ENCODE measurements at regions not wholly inside any gene's neighbourhood (a gene's known extent, or its start where the extent isn't known, plus 50 kb on each side); places are given as distances from the start of the nearest gene placed in this dataset.

- H2BK15ac ChIP-seq (ENCODE audit: low read length) = no peak overlapping the region
- H3K14ac ChIP-seq (ENCODE audit: low read length) = no peak overlapping the region
- no peak overlapping the region for H2AK5ac ChIP-seq (ENCODE audit: low read depth, low read length)
- no CpG with 5 or more reads among the region's 5 CpGs for WGBS, 2 donors (ENCODE audit: extremely low coverage in 2 of 2, insufficient read length in 2 of 2, insufficient replicate concordance in 1 of 2)
- no peak overlapping the region for H3K4me2 ChIP-seq (ENCODE audit: insufficient read depth, low read length, poor library complexity, severe bottlenecking)
- no peak overlapping the region for H3K9ac ChIP-seq (ENCODE audit: low read depth, low read length, poor library complexity)
- H3K23ac ChIP-seq (ENCODE audit: low read depth, low read length, poor library complexity) = no peak overlapping the region
- no peaks in the 10 kb centered on the region for H3K27me3 ChIP-seq (ENCODE audit: control insufficient read depth in 3 of 3, insufficient read depth in 3 of 3, low read depth in 1 of 3, low read length in 3 of 3)
- no peak overlapping the region for H2AFZ ChIP-seq (ENCODE audit: low read length)
- no peak overlapping the region for H2BK120ac ChIP-seq (ENCODE audit: low read depth, low read length)
- no peak overlapping the region for H4K91ac ChIP-seq (ENCODE audit: low read depth, low read length, poor library complexity)
- H3K9me3 ChIP-seq (replicated peaks in 1 of 2; ENCODE audit: control insufficient read depth in 2 of 2, insufficient read depth in 1 of 2, low read depth in 1 of 2, low read length in 2 of 2) = no peaks in the 10 kb centered on the region
- no peak overlapping the region for H2BK5ac ChIP-seq (ENCODE audit: low read length)
- H3K4me3 ChIP-seq (ENCODE audit: low read length in 2 of 2) = no peak overlapping the region
- no peak overlapping the region for H3K27ac ChIP-seq (replicated peaks; ENCODE audit: low read length)
- no peak overlapping the region for H3K18ac ChIP-seq (ENCODE audit: low read length)
- no peak overlapping the region for H2BK12ac ChIP-seq (ENCODE audit: low read length)
- no peaks in the 10 kb centered on the region for H3K79me1 ChIP-seq (ENCODE audit: low read depth, low read length)
- no peak overlapping the region for H4K8ac ChIP-seq (ENCODE audit: low read depth, low read length)
- H3K4me1 ChIP-seq (ENCODE audit: control insufficient read depth in 2 of 2, insufficient read depth in 1 of 2, low read depth in 1 of 2, low read length in 2 of 2) = peaks cover 3 to 7% of the 10 kb centered on the region in 2 donors
- no peaks in the 10 kb centered on the region for H3K36me3 ChIP-seq (replicated peaks in 1 of 2; ENCODE audit: control insufficient read depth in 2 of 2, insufficient read depth in 2 of 2, low read length in 2 of 2)
- DNase-seq (ENCODE audit: low spot score) = no peak
- no peak overlapping the region for H3K4ac ChIP-seq (ENCODE audit: low read length)
Observed at GRCh38 chr13:105084931-105085330, 1450.5 kb downstream of the EFNB2 start.

GRCh38 chr13:105083992-105084391 lies 1451.5 kb downstream of the EFNB2 start:
- no peak overlapping the region for H3K23ac ChIP-seq (ENCODE audit: low read depth, low read length, poor library complexity)
- no peak overlapping the region for H2BK15ac ChIP-seq (ENCODE audit: low read length)
- no peaks in the 10 kb centered on the region for H3K79me1 ChIP-seq (ENCODE audit: low read depth, low read length)
- no peak overlapping the region for H2BK5ac ChIP-seq (ENCODE audit: low read length)
- no peaks in the 10 kb centered on the region for H3K27me3 ChIP-seq (ENCODE audit: control insufficient read depth in 3 of 3, insufficient read depth in 3 of 3, low read depth in 1 of 3, low read length in 3 of 3)
- H3K27ac ChIP-seq (replicated peaks; ENCODE audit: low read length) = no peak overlapping the region
- no peak overlapping the region for H3K4me2 ChIP-seq (ENCODE audit: insufficient read depth, low read length, poor library complexity, severe bottlenecking)
- H3K18ac ChIP-seq (ENCODE audit: low read length) = no peak overlapping the region
- H2BK12ac ChIP-seq (ENCODE audit: low read length) = no peak overlapping the region
- H3K4me1 ChIP-seq (ENCODE audit: control insufficient read depth in 2 of 2, insufficient read depth in 1 of 2, low read depth in 1 of 2, low read length in 2 of 2) = peaks cover 3 to 7% of the 10 kb centered on the region in 2 donors
- H2BK120ac ChIP-seq (ENCODE audit: low read depth, low read length) = no peak overlapping the region
- no peaks in the 10 kb centered on the region for H3K9me3 ChIP-seq (replicated peaks in 1 of 2; ENCODE audit: control insufficient read depth in 2 of 2, insufficient read depth in 1 of 2, low read depth in 1 of 2, low read length in 2 of 2)
- H3K9ac ChIP-seq (ENCODE audit: low read depth, low read length, poor library complexity) = no peak overlapping the region
- no peak overlapping the region for H4K8ac ChIP-seq (ENCODE audit: low read depth, low read length)
- H3K4ac ChIP-seq (ENCODE audit: low read length) = no peak overlapping the region
- no peak overlapping the region for H3K14ac ChIP-seq (ENCODE audit: low read length)
- no peak overlapping the region for H3K4me3 ChIP-seq (ENCODE audit: low read length in 2 of 2)
- no peak for DNase-seq (ENCODE audit: low spot score)
- peak overlapping the region; percentile 6 for H2AFZ ChIP-seq (ENCODE audit: low read length)
- no peak overlapping the region for H2AK5ac ChIP-seq (ENCODE audit: low read depth, low read length)
- H3K36me3 ChIP-seq (replicated peaks in 1 of 2; ENCODE audit: control insufficient read depth in 2 of 2, insufficient read depth in 2 of 2, low read length in 2 of 2) = no peaks in the 10 kb centered on the region
- no CpG with 5 or more reads among the region's 3 CpGs for WGBS, 2 donors (ENCODE audit: extremely low coverage in 2 of 2, insufficient read length in 2 of 2, insufficient replicate concordance in 1 of 2)
- no peak overlapping the region for H4K91ac ChIP-seq (ENCODE audit: low read depth, low read length, poor library complexity)

GRCh38 chr13:105074755-105075154 lies 1460.7 kb downstream of the EFNB2 start:
- Histone ChIP-seq H3K4me3 (ENCODE audit: low read length in 2 of 2) (no peak overlapping the region), H3K4me1 (ENCODE audit: control insufficient read depth in 2 of 2, insufficient read depth in 1 of 2, low read depth in 1 of 2, low read length in 2 of 2) (no peaks in the 10 kb centered on the region), H3K14ac (ENCODE audit: low read length) (no peak overlapping the region), H3K9ac (ENCODE audit: low read depth, low read length, poor library complexity) (no peak overlapping the region), H3K27me3 (ENCODE audit: control insufficient read depth in 3 of 3, insufficient read depth in 3 of 3, low read depth in 1 of 3, low read length in 3 of 3) (no peaks in the 10 kb centered on the region), H2BK12ac (ENCODE audit: low read length) (no peak overlapping the region), H2BK120ac (ENCODE audit: low read depth, low read length) (no peak overlapping the region), H3K79me1 (ENCODE audit: low read depth, low read length) (no peaks in the 10 kb centered on the region), H2AFZ (ENCODE audit: low read length) (no peak overlapping the region), H2BK5ac (ENCODE audit: low read length) (no peak overlapping the region), H2BK15ac (ENCODE audit: low read length) (no peak overlapping the region), H3K27ac (replicated peaks; ENCODE audit: low read length) (no peak overlapping the region), H3K4me2 (ENCODE audit: insufficient read depth, low read length, poor library complexity, severe bottlenecking) (no peak overlapping the region), H3K18ac (ENCODE audit: low read length) (no peak overlapping the region), H4K91ac (ENCODE audit: low read depth, low read length, poor library complexity) (no peak overlapping the region), H3K23ac (ENCODE audit: low read depth, low read length, poor library complexity) (no peak overlapping the region), H2AK5ac (ENCODE audit: low read depth, low read length) (no peak overlapping the region), H3K9me3 (replicated peaks in 1 of 2; ENCODE audit: control insufficient read depth in 2 of 2, insufficient read depth in 1 of 2, low read depth in 1 of 2, low read length in 2 of 2) (no peaks in the 10 kb centered on the region), H3K4ac (ENCODE audit: low read length) (no peak overlapping the region), H4K8ac (ENCODE audit: low read depth, low read length) (no peak overlapping the region), H3K36me3 (replicated peaks in 1 of 2; ENCODE audit: control insufficient read depth in 2 of 2, insufficient read depth in 2 of 2, low read length in 2 of 2) (no peaks in the 10 kb centered on the region)
- no CpG with 5 or more reads among the region's 2 CpGs for WGBS, 2 donors (ENCODE audit: extremely low coverage in 2 of 2, insufficient read length in 2 of 2, insufficient replicate concordance in 1 of 2)
- no peak for DNase-seq (ENCODE audit: low spot score)

GRCh38 chr13:105073041-105073440 lies 1462.4 kb downstream of the EFNB2 start:
- Histone ChIP-seq H3K27me3 (ENCODE audit: control insufficient read depth in 3 of 3, insufficient read depth in 3 of 3, low read depth in 1 of 3, low read length in 3 of 3) (no peaks in the 10 kb centered on the region), H3K4ac (ENCODE audit: low read length) (no peak overlapping the region), H2AFZ (ENCODE audit: low read length) (no peak overlapping the region), H3K36me3 (replicated peaks in 1 of 2; ENCODE audit: control insufficient read depth in 2 of 2, insufficient read depth in 2 of 2, low read length in 2 of 2) (no peaks in the 10 kb centered on the region), H3K27ac (replicated peaks; ENCODE audit: low read length) (no peak overlapping the region), H3K4me2 (ENCODE audit: insufficient read depth, low read length, poor library complexity, severe bottlenecking) (no peak overlapping the region), H3K9ac (ENCODE audit: low read depth, low read length, poor library complexity) (no peak overlapping the region), H3K9me3 (replicated peaks in 1 of 2; ENCODE audit: control insufficient read depth in 2 of 2, insufficient read depth in 1 of 2, low read depth in 1 of 2, low read length in 2 of 2) (no peaks in the 10 kb centered on the region), H2BK5ac (ENCODE audit: low read length) (no peak overlapping the region), H2BK120ac (ENCODE audit: low read depth, low read length) (no peak overlapping the region), H4K8ac (ENCODE audit: low read depth, low read length) (no peak overlapping the region), H3K4me3 (ENCODE audit: low read length in 2 of 2) (no peak overlapping the region), H3K14ac (ENCODE audit: low read length) (peak overlapping the region; percentile 1), H4K91ac (ENCODE audit: low read depth, low read length, poor library complexity) (no peak overlapping the region), H2AK5ac (ENCODE audit: low read depth, low read length) (peak overlapping the region; percentile 19), H2BK15ac (ENCODE audit: low read length) (no peak overlapping the region), H3K18ac (ENCODE audit: low read length) (no peak overlapping the region), H3K23ac (ENCODE audit: low read depth, low read length, poor library complexity) (no peak overlapping the region), H3K79me1 (ENCODE audit: low read depth, low read length) (no peaks in the 10 kb centered on the region), H2BK12ac (ENCODE audit: low read length) (no peak overlapping the region), H3K4me1 (ENCODE audit: control insufficient read depth in 2 of 2, insufficient read depth in 1 of 2, low read depth in 1 of 2, low read length in 2 of 2) (no peaks in the 10 kb centered on the region)
- WGBS, 2 donors (ENCODE audit: extremely low coverage in 2 of 2, insufficient read length in 2 of 2, insufficient replicate concordance in 1 of 2) = no CpG with 5 or more reads among the region's 13 CpGs
- DNase-seq (ENCODE audit: low spot score) = no peak

Measured in neuronal stem cell (in vitro differentiated cells).